ENCODE measurements at regions not wholly inside any gene's neighbourhood (a gene's known extent, or its start where the extent isn't known, plus 50 kb on each side); places are given as distances from the start of the nearest gene placed in this dataset.
"Not testable (repeated sequence)": the region's sequence is repeated elsewhere in the genome, so short reads cannot be mapped to it uniquely, and the experiment has no call there.

GRCh38 chr18:47669815-47670214 is 260.6 kb downstream of the SMAD2 start:
- DNase-seq = no peak

GRCh38 chr18:47658498-47658897 is 272.0 kb downstream of the SMAD2 start:
- no peak for DNase-seq

DNA sequence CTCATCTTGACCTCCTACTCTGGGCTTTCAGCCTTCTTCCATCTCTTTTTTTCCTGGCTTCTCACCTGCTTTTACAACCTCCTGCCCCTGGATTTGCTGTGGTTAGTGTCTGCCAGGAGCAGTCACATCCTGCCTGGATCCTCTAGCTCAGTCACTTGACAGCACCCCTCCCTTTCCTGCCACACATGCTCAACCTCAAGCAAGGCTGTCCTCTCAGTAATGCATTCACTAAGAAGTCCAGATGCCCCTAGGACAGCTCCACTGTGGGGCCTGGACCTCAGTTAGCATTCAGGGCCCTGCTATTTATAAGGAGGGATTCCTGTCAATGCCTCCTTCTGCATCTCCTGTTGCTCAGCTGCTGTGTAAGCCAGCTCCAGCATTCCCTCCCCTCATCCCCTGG is 275.5 kb downstream of the SMAD2 start:
- no peak for DNase-seq

DNA sequence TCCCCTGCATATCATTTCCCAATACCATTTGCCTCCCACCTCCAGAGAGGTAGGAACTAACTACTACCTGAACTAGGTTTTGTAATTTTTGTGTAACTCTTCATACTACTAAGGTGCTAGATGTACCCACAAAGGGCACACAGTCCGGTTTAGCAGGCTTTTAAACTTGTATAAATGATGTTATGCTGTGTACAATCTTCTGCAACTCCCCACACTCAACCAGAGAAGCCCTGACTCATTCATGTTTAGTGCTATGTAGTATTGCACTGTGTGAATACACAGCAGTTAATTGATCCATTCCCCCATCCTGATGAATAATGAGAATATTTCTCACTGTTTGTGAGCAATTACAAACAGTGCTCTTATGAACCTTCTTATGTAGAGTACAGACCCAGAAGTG is 285.6 kb downstream of the SMAD2 start:
- no peak for DNase-seq

- not testable (repeated sequence) for DNase-seq
These were observed 292.9 kb downstream of the SMAD2 start for GRCh38 chr18:47637551-47637950.

DNA sequence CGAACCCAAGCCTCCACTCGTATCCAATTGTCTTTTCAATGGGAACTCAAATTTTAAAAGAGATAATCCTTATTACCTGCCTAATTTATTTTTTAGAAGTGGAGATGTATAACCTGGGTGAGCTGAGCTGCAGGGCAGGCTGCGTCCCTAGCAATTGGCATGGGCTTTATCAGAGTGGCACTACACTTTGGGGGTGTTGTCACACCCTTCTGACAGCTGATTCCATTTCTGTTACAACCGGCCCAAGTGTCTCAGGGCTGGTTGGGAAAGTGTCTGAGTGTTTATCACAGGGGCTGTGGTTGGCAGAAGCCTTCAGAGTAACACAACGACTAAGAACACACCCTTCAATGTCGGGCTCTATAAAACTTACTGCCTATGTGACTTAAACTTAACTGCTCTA is 295.0 kb downstream of the SMAD2 start:
- DNase-seq = no peak

GRCh38 chr18:47632970-47633635 is 297.4 kb downstream of the SMAD2 start:
- no peak for DNase-seq

GRCh38 chr18:47628893-47629292 is 301.6 kb downstream of the SMAD2 start:
- DNase-seq = no peak

DNA sequence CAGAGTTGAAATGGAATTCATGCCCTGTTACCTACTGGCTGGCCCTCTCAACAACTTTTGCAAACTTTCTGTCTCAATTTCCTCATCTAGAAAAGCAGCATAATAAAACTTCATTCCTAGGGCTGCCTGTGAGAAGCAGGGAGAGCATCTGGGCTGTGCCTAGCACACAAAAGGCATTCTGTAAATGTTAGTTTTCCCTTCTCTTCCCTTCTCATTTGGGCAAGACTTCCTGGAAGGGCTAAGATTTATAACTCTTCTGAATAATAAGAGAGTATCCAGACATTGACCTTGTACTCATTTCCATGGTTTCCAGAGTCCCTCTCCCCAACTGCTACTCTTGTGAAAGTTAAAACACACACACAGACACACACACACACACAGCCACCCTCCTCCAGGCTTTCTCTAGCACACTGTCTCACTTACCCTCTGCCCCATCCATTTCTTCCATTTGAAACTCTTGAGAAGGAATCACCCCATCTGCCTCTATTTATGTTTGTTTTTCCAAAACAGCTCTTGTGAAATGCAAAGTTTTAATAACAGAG is 302.1 kb downstream of the SMAD2 start:
- no peak for DNase-seq

DNA sequence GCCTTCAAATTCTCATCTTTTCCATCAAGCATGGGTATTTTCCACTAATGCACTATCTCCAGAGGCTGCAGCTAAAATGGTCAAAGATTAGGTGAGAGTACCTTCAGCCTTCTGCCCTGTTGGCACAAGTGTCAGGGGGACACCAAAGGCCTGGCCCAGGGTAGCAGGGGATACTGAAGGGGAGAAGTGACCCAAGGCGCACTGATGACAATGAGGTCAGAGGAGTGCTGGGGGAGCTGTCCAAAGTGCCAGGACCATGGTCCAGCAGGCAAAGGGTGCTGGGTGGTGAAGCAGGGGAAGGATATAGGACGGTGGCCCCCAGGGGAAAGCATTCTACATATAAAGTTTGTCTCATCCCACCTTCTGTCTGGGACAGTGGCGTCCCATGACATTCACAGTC is 303.4 kb downstream of the SMAD2 start:
- no peak for DNase-seq

- DNase-seq = no peak
These were observed 310.5 kb downstream of the SMAD2 start for GRCh38 chr18:47619771-47620448.

DNA sequence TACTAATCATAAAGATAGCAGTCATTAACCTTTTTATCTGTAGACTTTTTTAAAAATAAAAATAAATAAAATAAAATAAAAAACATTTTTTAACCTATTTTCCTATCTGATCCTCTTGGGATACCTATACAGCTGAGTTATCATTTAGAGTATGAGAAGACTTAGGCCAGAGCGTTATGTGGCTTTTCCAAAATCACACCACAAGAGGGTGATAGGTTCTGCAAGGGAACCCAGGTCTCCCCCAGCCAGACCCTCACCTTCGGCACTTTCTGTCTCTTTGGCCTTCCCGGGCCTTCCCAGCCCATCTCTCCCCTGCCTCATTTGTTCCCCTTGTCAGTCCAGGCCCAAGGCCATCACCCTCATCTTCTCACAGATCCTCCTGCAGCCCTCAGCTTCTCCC is 311.7 kb downstream of the SMAD2 start:
- DNase-seq = no peak

DNA sequence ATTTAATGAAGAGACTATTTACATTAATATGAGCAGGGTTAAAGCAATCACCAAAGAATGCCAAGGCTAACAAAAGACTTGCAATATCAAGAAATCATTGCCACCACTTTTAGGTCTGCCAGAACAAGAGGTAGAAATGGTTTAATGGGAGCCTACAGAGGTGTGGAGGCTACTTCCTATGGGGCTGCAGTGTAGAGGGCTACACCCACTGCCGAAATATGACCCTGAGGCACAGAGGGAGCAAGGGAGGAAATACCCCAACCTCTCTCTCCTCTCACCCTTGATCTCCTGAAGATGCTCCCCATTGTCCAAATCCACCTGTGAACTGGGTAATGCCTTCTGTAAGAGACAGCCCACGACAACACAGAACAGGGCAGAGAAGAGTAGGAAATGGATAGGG is 315.4 kb downstream of the SMAD2 start:
- no peak for DNase-seq

DNA sequence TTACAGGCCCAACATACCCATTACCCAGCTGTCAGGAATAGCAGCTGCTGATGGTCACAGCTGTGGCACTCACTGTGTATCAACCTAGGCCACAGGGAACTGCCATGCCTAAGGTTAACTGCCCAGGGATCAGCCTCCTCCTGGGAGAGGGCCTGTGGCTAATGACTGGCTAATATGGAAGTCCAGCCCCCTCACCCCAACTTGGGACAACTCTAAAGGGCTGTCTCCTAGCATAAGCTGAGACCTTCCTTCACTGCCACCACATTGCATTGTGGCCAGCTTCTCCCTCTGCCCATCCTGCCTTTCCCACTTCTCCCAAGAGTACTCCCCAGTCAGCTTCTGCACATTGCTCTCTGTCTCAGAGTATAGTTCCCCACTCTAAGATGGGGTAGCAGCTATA is 316.5 kb downstream of the SMAD2 start:
- DNase-seq = no peak

- no peak for DNase-seq
These were observed 318.8 kb downstream of the SMAD2 start for GRCh38 chr18:47611649-47612048.

- no peak for DNase-seq
These were observed 323.9 kb downstream of the SMAD2 start for GRCh38 chr18:47606526-47606925.

DNA sequence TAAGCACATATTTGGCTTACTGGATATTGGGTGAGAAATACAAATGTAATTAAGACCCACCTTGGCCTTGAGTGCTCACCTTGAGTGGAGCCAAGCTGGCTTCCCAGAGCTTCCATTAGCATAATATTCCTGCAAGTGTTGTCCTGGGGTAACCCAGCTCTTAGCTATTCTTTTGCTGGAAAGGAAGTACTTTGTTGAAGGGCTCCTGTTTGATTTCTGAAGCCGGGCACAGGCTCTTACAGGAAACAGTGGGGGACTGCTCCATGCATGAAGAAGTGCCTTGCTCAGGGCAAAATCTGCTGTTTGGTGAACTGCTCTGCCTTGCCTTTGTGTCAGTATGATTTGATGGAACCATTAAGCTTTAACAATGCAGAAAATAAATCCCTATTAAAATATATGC is 325.4 kb downstream of the SMAD2 start:
- DNase-seq = no peak

DNA sequence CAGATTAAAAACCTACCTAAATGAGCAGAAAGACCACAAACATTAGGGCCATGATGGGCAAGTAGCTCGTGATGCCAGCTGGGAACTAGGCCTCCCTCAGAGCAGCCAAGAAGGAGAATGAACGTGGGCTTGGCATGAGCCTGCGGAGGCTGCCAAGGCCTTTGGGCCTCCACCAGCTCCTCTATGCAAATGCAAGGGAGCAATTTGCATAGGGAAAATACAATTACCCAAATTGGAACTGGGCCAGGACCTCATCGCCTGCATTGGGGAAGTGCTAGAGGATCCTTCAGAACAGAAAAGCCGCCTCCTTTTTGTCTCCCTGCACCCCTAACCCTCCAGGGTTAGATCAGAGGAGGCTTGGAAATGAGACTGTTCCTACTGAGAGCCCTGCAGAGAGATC is 326.4 kb downstream of the SMAD2 start:
- DNase-seq = no peak

GRCh38 chr18:47603158-47603557 is 327.3 kb downstream of the SMAD2 start:
- DNase-seq = no peak

GRCh38 chr18:47602273-47602897 is 328.1 kb downstream of the SMAD2 start:
- DNase-seq = no peak

DNA sequence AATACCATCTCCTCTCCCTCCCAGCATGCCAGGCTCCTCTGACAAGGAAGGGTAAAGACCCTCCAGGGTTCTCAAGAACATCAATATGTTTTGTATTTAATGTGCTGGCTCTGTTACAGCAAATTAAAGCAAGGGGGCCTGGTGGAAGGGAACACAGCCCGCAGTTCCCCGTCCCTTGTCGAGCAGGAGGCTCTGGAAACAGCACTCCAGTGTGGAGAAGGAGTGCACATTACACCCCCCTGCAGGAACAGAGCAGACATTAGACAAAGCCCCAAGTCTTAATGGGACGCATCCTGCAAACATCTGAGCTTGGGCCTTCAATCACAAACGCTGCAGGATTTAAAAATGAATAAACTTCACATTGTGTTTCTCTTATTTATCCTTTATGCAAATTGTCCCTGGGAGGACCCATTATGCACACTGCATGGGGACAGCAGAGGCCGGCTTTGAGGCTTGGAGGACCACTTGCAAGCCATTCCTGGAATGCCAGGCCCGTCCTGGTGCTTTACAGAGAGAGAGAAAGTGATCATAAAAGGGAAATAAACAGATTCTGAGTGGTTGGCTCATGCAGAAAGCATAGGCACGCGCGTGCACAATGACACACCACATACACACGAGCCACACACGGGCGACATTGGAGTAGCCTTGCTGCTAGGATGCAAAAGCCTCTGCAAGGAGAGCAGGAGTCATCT is 328.7 kb downstream of the SMAD2 start:
- no peak for DNase-seq

- DNase-seq = no peak
These were observed 334.5 kb downstream of the SMAD2 start for GRCh38 chr18:47595831-47596501.
